ENCODE measurements at regions not wholly inside any gene's neighbourhood (a gene's known extent, or its start where the extent isn't known, plus 50 kb on each side); places are given as distances from the start of the nearest gene placed in this dataset.
"Not testable (repeated sequence)": the region's sequence is repeated elsewhere in the genome, so short reads cannot be mapped to it uniquely, and the experiment has no call there.

GRCh38 chr15:84395881-84396280 lies 160.3 kb downstream of the GOLGA6L4 start:
- not testable (repeated sequence) for H3K27ac ChIP-seq (ENCODE audit: insufficient read depth, low read length, poor library complexity, severe bottlenecking); H3K27me3 ChIP-seq (replicated peaks; ENCODE audit: control insufficient read depth, insufficient read depth, low read length, poor library complexity, severe bottlenecking); H3K4me3 ChIP-seq (ENCODE audit: insufficient read depth, low read depth, low read length, poor library complexity, severe bottlenecking); H3K9me3 ChIP-seq (ENCODE audit: control insufficient read depth, low read length); H3K4me1 ChIP-seq (ENCODE audit: control insufficient read depth, insufficient read depth, low read length, poor library complexity, severe bottlenecking); H3K36me3 ChIP-seq (ENCODE audit: control insufficient read depth, insufficient read depth, low read length); DNase-seq

GRCh38 chr15:84397066-84397465 lies 161.5 kb downstream of the GOLGA6L4 start:
- H3K4me3 ChIP-seq (ENCODE audit: insufficient read depth, low read depth, low read length, poor library complexity, severe bottlenecking); H3K4me1 ChIP-seq (ENCODE audit: control insufficient read depth, insufficient read depth, low read length, poor library complexity, severe bottlenecking); DNase-seq; H3K27me3 ChIP-seq (replicated peaks; ENCODE audit: control insufficient read depth, insufficient read depth, low read length, poor library complexity, severe bottlenecking); H3K9me3 ChIP-seq (ENCODE audit: control insufficient read depth, low read length); H3K36me3 ChIP-seq (ENCODE audit: control insufficient read depth, insufficient read depth, low read length); H3K27ac ChIP-seq (ENCODE audit: insufficient read depth, low read length, poor library complexity, severe bottlenecking): not testable (repeated sequence)

GRCh38 chr15:84398087-84398486 lies 162.5 kb downstream of the GOLGA6L4 start:
- H3K9me3 ChIP-seq (ENCODE audit: control insufficient read depth, low read length); DNase-seq; H3K4me1 ChIP-seq (ENCODE audit: control insufficient read depth, insufficient read depth, low read length, poor library complexity, severe bottlenecking); H3K4me3 ChIP-seq (ENCODE audit: insufficient read depth, low read depth, low read length, poor library complexity, severe bottlenecking); H3K27me3 ChIP-seq (replicated peaks; ENCODE audit: control insufficient read depth, insufficient read depth, low read length, poor library complexity, severe bottlenecking); H3K36me3 ChIP-seq (ENCODE audit: control insufficient read depth, insufficient read depth, low read length); H3K27ac ChIP-seq (ENCODE audit: insufficient read depth, low read length, poor library complexity, severe bottlenecking): not testable (repeated sequence)

- no peak for DNase-seq
Measured at GRCh38 chr15:84398763-84399701, 163.5 kb downstream of the GOLGA6L4 start.

GRCh38 chr15:84400017-84400740 lies 164.6 kb downstream of the GOLGA6L4 start:
- no peaks in the 10 kb centered on the region for H3K4me1 ChIP-seq (ENCODE audit: control insufficient read depth, insufficient read depth, low read length, poor library complexity, severe bottlenecking)
- H3K4me3 ChIP-seq (ENCODE audit: insufficient read depth, low read depth, low read length, poor library complexity, severe bottlenecking): no peak overlapping the region
- H3K9me3 ChIP-seq (ENCODE audit: control insufficient read depth, low read length): no peaks in the 10 kb centered on the region
- no peak overlapping the region for H3K27ac ChIP-seq (ENCODE audit: insufficient read depth, low read length, poor library complexity, severe bottlenecking)
- no peak for DNase-seq
- H3K36me3 ChIP-seq (ENCODE audit: control insufficient read depth, insufficient read depth, low read length): no peaks in the 10 kb centered on the region
- no peaks in the 10 kb centered on the region for H3K27me3 ChIP-seq (replicated peaks; ENCODE audit: control insufficient read depth, insufficient read depth, low read length, poor library complexity, severe bottlenecking)

More at GRCh38 chr15:84398763-84399701, 163.5 kb downstream of the GOLGA6L4 start:
- Histone ChIP-seq H3K4me1 (ENCODE audit: control insufficient read depth, insufficient read depth, low read length, poor library complexity, severe bottlenecking) (no peaks in the 10 kb centered on the region), H3K9me3 (ENCODE audit: control insufficient read depth, low read length) (no peaks in the 10 kb centered on the region), H3K36me3 (ENCODE audit: control insufficient read depth, insufficient read depth, low read length) (no peaks in the 10 kb centered on the region), H3K4me3 (ENCODE audit: insufficient read depth, low read depth, low read length, poor library complexity, severe bottlenecking) (no peak overlapping the region), H3K27me3 (replicated peaks; ENCODE audit: control insufficient read depth, insufficient read depth, low read length, poor library complexity, severe bottlenecking) (no peaks in the 10 kb centered on the region), H3K27ac (ENCODE audit: insufficient read depth, low read length, poor library complexity, severe bottlenecking) (no peak overlapping the region)

- H3K4me3 ChIP-seq (ENCODE audit: insufficient read depth, low read depth, low read length, poor library complexity, severe bottlenecking): no peak overlapping the region
- H3K27me3 ChIP-seq (replicated peaks; ENCODE audit: control insufficient read depth, insufficient read depth, low read length, poor library complexity, severe bottlenecking): no peaks in the 10 kb centered on the region
- H3K9me3 ChIP-seq (ENCODE audit: control insufficient read depth, low read length): no peaks in the 10 kb centered on the region
- H3K27ac ChIP-seq (ENCODE audit: insufficient read depth, low read length, poor library complexity, severe bottlenecking): no peak overlapping the region
- DNase-seq: no peak
- H3K36me3 ChIP-seq (ENCODE audit: control insufficient read depth, insufficient read depth, low read length): no peaks in the 10 kb centered on the region
- no peaks in the 10 kb centered on the region for H3K4me1 ChIP-seq (ENCODE audit: control insufficient read depth, insufficient read depth, low read length, poor library complexity, severe bottlenecking)
Measured at GRCh38 chr15:84400820-84401219, 165.2 kb downstream of the GOLGA6L4 start.

- not testable (repeated sequence) for H3K27ac ChIP-seq (ENCODE audit: insufficient read depth, low read length, poor library complexity, severe bottlenecking); DNase-seq; H3K4me1 ChIP-seq (ENCODE audit: control insufficient read depth, insufficient read depth, low read length, poor library complexity, severe bottlenecking); H3K9me3 ChIP-seq (ENCODE audit: control insufficient read depth, low read length); H3K4me3 ChIP-seq (ENCODE audit: insufficient read depth, low read depth, low read length, poor library complexity, severe bottlenecking); H3K27me3 ChIP-seq (replicated peaks; ENCODE audit: control insufficient read depth, insufficient read depth, low read length, poor library complexity, severe bottlenecking); H3K36me3 ChIP-seq (ENCODE audit: control insufficient read depth, insufficient read depth, low read length)
Measured at GRCh38 chr15:84401461-84401860, 165.9 kb downstream of the GOLGA6L4 start.

- H3K36me3 ChIP-seq (ENCODE audit: control insufficient read depth, insufficient read depth, low read length); H3K27ac ChIP-seq (ENCODE audit: insufficient read depth, low read length, poor library complexity, severe bottlenecking); H3K9me3 ChIP-seq (ENCODE audit: control insufficient read depth, low read length); H3K4me1 ChIP-seq (ENCODE audit: control insufficient read depth, insufficient read depth, low read length, poor library complexity, severe bottlenecking); H3K4me3 ChIP-seq (ENCODE audit: insufficient read depth, low read depth, low read length, poor library complexity, severe bottlenecking); H3K27me3 ChIP-seq (replicated peaks; ENCODE audit: control insufficient read depth, insufficient read depth, low read length, poor library complexity, severe bottlenecking); DNase-seq: not testable (repeated sequence)
Measured at GRCh38 chr15:84401891-84402840, 166.6 kb downstream of the GOLGA6L4 start.

GRCh38 chr15:84402856-84403608 lies 167.5 kb downstream of the GOLGA6L4 start:
- Histone ChIP-seq H3K4me1 (ENCODE audit: control insufficient read depth, insufficient read depth, low read length, poor library complexity, severe bottlenecking) (no peaks in the 10 kb centered on the region), H3K27ac (ENCODE audit: insufficient read depth, low read length, poor library complexity, severe bottlenecking) (no peak overlapping the region), H3K36me3 (ENCODE audit: control insufficient read depth, insufficient read depth, low read length) (no peaks in the 10 kb centered on the region)

More at GRCh38 chr15:84402856-84403608, 167.5 kb downstream of the GOLGA6L4 start:
- DNase-seq: no peak
- Histone ChIP-seq H3K27me3 (replicated peaks; ENCODE audit: control insufficient read depth, insufficient read depth, low read length, poor library complexity, severe bottlenecking) (no peaks in the 10 kb centered on the region), H3K9me3 (ENCODE audit: control insufficient read depth, low read length) (no peaks in the 10 kb centered on the region), H3K4me3 (ENCODE audit: insufficient read depth, low read depth, low read length, poor library complexity, severe bottlenecking) (no peak overlapping the region)
